Small intestine (tissue), 7 donors: ENCODE measurements at regions not wholly inside any gene's neighbourhood (a gene's known extent, or its start where the extent isn't known, plus 50 kb on each side); places are given as distances from the start of the nearest gene placed in this dataset.

Experiments
- DNase-seq, 2 donors: peaks; one replicate each; pipeline versions ENCODE4 v3.0.0 to v3.0.0-alpha.2; 2013
- FAIRE-seq: peaks from 2 replicates; lab custom pipeline; 2012; peaks lifted over from hg19 to GRCh38; lab: Jason Lieb, UNC
- H3K27ac ChIP-seq, 3 donors: one replicate each; pipeline ENCODE4 v1.5.1; 2013; ENCODE audit warnings: low read length in 2 of 3, mild to moderate bottlenecking in 2 of 3, control low read depth in 1 of 3, inconsistent platforms in 1 of 3, low read depth in 1 of 3, moderate library complexity in 1 of 3
- H3K27me3 ChIP-seq, 3 donors: one replicate each; pipeline ENCODE4 v1.6.1; 2013; ENCODE audit warnings: low read length in 3 of 3, inconsistent platforms in 1 of 3; ENCODE audit not compliant: control insufficient read depth in 3 of 3, insufficient read depth in 3 of 3
- H3K36me3 ChIP-seq, 3 donors: one replicate each; pipeline ENCODE4 v1.6.1; 2013; ENCODE audit warnings: low read length in 3 of 3, inconsistent platforms in 1 of 3, low read depth in 1 of 3, mild to moderate bottlenecking in 1 of 3, moderate library complexity in 1 of 3; ENCODE audit not compliant: control insufficient read depth in 3 of 3, insufficient read depth in 2 of 3
- H3K4me1 ChIP-seq, 3 donors: one replicate each; pipeline ENCODE4 v1.6.1; 2013; ENCODE audit warnings: low read length in 2 of 3, inconsistent platforms in 1 of 3, low read depth in 1 of 3, mild to moderate bottlenecking in 1 of 3, moderate library complexity in 1 of 3; ENCODE audit not compliant: control insufficient read depth in 3 of 3, insufficient read depth in 2 of 3
- H3K4me3 ChIP-seq, 3 donors: one replicate each; pipeline ENCODE4 v1.5.1; 2013; ENCODE audit warnings: low read length in 3 of 3, control low read depth in 1 of 3, inconsistent platforms in 1 of 3, low read depth in 1 of 3, mild to moderate bottlenecking in 1 of 3, moderate library complexity in 1 of 3
- H3K9me3 ChIP-seq, 2 donors: one replicate each; pipeline ENCODE4 v1.6.1; 2013; ENCODE audit warnings: low read depth in 1 of 2, low read length in 1 of 2; ENCODE audit not compliant: control insufficient read depth in 2 of 2, insufficient read depth in 1 of 2
- WGBS, 3 donors: extraction: QIAGEN DNeasy Blood & Tissue Kit; methylation state at CpG; one replicate each; pipeline ENCODE4 v1.1.7; 2013; 5-methylcytosine and 5-hydroxymethylcytosine counted together
- donor health status: healthy with polysubstance abuse.
- donor health status: control.
- donor health status: control.
- donor health status: Bipolar disorder and iron deficiency.
- donor health status: healthy.

DNA sequence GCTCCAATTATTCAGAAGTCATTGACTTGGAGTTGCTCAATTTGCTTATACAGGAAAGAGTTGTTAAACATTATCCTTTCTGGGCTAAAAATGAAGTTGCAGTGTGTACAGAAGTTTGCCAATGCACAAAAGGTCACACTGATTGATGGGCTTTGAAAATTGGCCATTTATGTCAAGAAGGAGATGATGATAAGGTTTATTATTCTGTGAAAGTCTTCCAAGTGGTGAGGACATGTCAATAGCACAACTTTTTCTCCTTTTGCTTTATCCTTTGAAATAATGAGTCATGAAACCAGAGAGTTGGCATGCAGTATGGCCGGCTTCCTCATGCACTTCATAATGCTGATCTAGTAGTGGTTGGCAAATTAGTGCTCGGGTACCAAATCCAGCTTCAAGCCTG lies 848.5 kb upstream of the WWC1 start:
- Histone ChIP-seq H3K9me3 (no peaks in the 10 kb centered on the region), H3K27ac (no peak overlapping the region), H3K27me3 (no peaks in the 10 kb centered on the region), H3K4me3 (no peak overlapping the region), H3K4me1 (no peaks in the 10 kb centered on the region), H3K36me3 (no peaks in the 10 kb centered on the region)
- WGBS, 3 donors = 71 to 88% (median 88%) methylated on average over 2 of the region's 2 CpGs
- FAIRE-seq = no peak
- no peak for DNase-seq

DNA sequence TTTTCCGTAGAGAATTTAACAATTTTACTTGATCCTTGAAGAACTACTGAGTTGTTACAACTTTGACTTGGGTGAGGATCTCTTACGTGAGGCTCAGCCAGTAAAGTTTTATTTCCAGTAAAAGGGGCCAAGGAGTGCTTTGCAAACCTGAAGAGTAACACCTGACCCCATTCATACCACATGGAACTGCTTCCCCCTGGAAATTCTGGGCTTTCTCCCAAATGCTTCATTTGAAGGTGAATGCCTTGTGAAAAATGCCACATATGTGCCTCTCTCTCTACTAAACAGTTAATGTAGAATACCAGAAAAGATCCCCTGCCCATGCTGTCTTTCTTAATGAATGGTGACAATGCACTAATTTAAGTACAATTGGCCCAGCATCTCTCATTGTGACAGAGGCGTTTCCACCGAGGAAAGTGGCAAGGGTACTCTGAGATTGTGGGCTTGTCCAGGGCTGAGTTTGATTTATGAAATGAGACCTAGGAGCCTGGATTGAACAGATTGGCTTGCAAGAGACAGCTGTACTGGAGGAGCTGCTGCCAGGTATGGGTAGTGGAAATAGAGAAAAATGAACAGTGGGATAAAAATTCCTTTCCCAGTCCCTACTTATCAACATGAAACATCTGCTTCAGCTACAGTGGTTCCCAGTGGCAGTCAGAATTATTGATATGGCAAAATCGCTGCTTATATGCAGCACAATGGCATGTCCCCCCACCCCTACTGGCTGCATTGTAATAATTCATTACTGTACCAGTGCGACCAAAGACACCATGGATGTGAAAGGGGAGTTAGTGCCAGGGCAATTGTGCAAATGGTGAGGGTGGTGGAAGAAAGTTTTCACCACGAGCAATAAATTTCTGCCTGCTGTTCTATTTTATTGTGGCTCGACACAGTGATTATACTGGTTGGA lies 843.7 kb upstream of the WWC1 start:
- H3K27ac ChIP-seq = no peak overlapping the region
- no peak overlapping the region for H3K4me3 ChIP-seq
- H3K27me3 ChIP-seq = no peaks in the 10 kb centered on the region
- no peaks in the 10 kb centered on the region for H3K9me3 ChIP-seq
- H3K36me3 ChIP-seq = no peaks in the 10 kb centered on the region
- DNase-seq = no peak
- 57 to 68% (median 60%) methylated on average over 8 of the region's 8 CpGs for WGBS, 3 donors
- no peak for FAIRE-seq
- no peaks in the 10 kb centered on the region for H3K4me1 ChIP-seq

DNA sequence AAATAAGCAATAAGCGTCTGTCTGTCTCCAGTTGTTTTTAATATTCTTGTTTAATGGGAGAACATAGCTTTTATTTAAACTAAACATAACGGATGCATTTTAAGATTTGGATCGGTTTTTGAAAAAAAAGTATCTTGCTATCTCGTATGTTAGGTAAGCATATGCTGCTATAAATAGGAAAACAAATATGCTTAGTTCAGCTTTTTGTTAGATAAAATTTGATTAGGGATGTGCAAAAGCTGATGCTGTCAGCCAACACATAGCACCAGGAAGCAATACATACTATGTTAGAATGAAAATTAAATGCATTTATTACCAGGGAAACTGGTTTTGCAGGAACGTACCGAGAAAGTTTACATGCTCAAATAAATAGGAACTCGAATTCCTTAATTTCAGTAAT lies 843.1 kb upstream of the WWC1 start:
- no peaks in the 10 kb centered on the region for H3K9me3 ChIP-seq
- FAIRE-seq (no peak), DNase-seq (no peak)
- no peaks in the 10 kb centered on the region for H3K27me3 ChIP-seq
- WGBS, 3 donors = 28 to 38% (median 31%) methylated on average over 7 of the region's 7 CpGs
- H3K4me1 ChIP-seq = no peaks in the 10 kb centered on the region
- no peak overlapping the region for H3K4me3 ChIP-seq
- H3K27ac ChIP-seq = no peak overlapping the region
- no peaks in the 10 kb centered on the region for H3K36me3 ChIP-seq

DNA sequence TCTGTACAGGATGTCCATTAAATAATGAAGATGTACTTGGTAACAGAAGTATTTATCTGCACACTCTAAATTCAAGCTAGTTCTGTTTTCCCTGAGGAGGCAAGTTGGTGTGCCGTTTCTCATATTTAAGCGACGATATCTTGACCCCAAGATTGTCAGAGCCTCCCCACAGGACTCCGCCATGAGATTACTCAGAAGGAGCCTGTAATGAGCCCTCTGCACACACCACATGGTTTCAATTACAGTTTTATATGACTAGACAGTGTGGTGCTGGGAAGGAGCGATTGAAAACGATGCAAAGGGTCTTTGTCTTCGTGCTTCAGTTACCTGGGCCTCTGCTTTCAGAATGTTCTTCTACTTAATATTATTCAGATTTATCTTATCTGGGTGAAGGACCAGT lies 840.4 kb upstream of the WWC1 start:
- Histone ChIP-seq H3K27ac (no peak overlapping the region), H3K27me3 (no peaks in the 10 kb centered on the region), H3K36me3 (no peaks in the 10 kb centered on the region), H3K4me1 (no peaks in the 10 kb centered on the region), H3K4me3 (no peak overlapping the region), H3K9me3 (no peaks in the 10 kb centered on the region)
- FAIRE-seq (no peak), DNase-seq (no peak)
- WGBS, 3 donors = 90 to 94% (median 90%) methylated on average over 7 of the region's 7 CpGs

DNA sequence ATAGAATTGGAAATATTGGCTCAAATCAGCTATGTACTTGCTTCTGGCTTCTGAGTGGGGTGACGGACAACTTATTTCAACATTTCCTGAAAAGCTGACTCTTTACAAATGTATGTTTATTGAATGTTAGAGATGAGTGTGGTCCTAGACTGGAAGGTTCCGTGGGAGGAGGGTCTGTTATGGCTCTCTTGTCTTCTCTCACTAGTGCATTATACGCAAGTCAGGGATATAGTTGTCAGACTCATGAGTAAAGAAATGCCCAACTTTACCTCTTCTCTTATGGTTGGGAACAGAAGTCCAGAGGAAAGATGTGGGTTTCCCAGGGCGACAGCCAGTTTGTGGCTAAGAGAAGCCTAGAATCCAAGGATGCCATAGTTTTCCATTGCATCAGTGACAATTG lies 839.3 kb upstream of the WWC1 start:
- no peaks in the 10 kb centered on the region for H3K4me1 ChIP-seq
- H3K4me3 ChIP-seq = no peak overlapping the region
- no peaks in the 10 kb centered on the region for H3K9me3 ChIP-seq
- no peak overlapping the region for H3K27ac ChIP-seq
- FAIRE-seq (no peak), DNase-seq (no peak)
- no peaks in the 10 kb centered on the region for H3K27me3 ChIP-seq
- no peaks in the 10 kb centered on the region for H3K36me3 ChIP-seq
- 87 to 95% (median 90%) methylated on average over 4 of the region's 4 CpGs for WGBS, 3 donors

DNA sequence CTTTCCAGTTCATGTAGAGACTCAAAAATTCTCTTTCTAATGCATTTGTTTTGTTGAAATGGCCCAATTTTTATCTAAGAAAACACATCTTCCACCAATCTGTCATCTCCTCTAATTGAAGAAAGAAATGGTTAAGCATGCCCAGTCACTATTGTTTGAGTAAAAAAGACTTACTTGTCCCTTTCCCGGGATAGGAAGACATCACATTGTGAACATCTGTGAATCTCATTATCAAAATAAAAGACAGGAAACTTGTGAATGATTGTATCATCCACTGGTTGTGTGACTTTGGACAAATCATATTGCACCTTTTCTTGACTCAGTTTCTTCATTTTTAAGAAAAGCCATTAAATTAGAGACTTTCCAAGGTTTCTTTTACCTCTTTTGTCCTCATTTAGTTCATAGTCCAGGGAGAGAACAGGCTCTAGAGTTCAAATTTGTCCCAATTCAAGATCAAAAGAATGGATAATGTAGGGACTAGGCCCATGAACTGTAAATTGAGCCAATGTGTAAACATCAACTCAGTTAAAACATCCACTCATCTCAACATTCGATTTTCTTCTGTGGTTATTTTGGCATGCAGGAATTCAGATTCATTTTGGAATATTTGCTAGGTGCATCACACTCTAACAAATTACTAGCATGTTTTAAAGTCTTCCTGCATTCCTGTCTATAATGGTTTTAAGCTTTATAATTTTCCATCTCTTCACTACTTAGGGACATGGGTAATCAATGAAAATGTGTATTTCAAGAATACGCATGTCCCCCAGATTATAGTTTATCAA lies 838.0 kb upstream of the WWC1 start:
- DNase-seq = no peak
- no peaks in the 10 kb centered on the region for H3K27me3 ChIP-seq
- H3K9me3 ChIP-seq = no peaks in the 10 kb centered on the region
- H3K4me1 ChIP-seq = no peaks in the 10 kb centered on the region
- no peak overlapping the region for H3K4me3 ChIP-seq
- no peak overlapping the region for H3K27ac ChIP-seq
- no peaks in the 10 kb centered on the region for H3K36me3 ChIP-seq
- FAIRE-seq = no peak
- 79 to 82% (median 79%) methylated on average over 3 of the region's 3 CpGs for WGBS, 3 donors

DNA sequence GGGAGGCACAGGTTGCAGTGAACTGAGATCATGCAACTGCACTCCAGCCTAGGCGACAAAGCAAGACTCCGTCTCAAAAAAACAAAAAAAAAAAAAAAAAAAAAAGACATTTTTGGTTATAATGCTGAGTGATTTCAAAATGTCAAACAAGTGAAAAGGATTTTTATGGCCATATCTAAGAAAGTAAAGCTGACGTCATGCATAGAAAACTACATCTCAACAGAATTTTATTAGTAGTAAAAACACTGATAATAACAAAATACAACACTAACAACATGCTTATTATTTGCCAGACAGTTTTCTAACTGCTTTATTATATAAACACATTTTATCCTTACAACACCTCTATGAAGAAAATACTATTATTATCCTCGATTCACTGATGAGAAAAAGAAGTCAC lies 833.0 kb upstream of the WWC1 start:
- no peak overlapping the region for H3K4me3 ChIP-seq
- H3K4me1 ChIP-seq = no peaks in the 10 kb centered on the region
- H3K27me3 ChIP-seq = no peaks in the 10 kb centered on the region
- no peaks in the 10 kb centered on the region for H3K36me3 ChIP-seq
- FAIRE-seq = no peak
- no peak for DNase-seq
- no peak overlapping the region for H3K27ac ChIP-seq
- H3K9me3 ChIP-seq = peaks cover 0 to 7% of the 10 kb centered on the region in 2 donors
- WGBS, 3 donors = 72 to 78% (median 77%) methylated on average over 4 of the region's 4 CpGs

DNA sequence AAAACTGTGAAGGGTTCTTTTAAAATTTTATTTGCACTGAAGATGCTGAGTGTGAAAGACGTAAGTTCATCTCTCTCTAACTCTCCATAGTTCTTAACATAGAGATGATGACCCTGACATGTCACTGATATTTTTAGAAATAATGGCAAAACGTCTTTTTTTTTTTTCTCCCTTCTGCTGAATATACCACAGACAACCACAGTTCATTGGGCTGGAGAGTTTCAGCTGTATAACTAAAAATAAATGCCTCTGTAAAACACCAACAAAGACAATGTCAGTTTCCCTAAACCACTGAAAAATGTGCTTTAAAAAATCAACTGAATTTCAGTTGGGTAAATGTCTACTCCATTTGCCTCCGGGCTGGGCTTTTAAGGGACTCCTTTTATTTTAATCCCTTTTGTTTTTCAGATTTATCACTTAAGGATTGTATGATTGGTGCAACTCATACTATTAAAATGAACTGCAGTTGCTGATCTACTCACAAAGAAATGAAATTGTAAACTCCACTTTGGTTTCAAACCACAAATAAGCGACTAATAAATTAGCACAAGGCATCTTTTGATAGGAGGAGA lies 830.9 kb upstream of the WWC1 start:
- WGBS, 3 donors = 54 to 64% (median 61%) methylated on average over 4 of the region's 4 CpGs

More for the DNA sequence above, 830.9 kb upstream of the WWC1 start:
- no peak for FAIRE-seq
- no peaks in the 10 kb centered on the region for H3K4me1 ChIP-seq
- H3K4me3 ChIP-seq = no peak overlapping the region
- H3K27ac ChIP-seq = no peak overlapping the region
- peaks cover 0 to 7% of the 10 kb centered on the region in 2 donors for H3K9me3 ChIP-seq
- H3K36me3 ChIP-seq = no peaks in the 10 kb centered on the region
- no peaks in the 10 kb centered on the region for H3K27me3 ChIP-seq
- no peak for DNase-seq
